ENCODE measurements at regions not wholly inside any gene's neighbourhood (a gene's known extent, or its start where the extent isn't known, plus 50 kb on each side); places are given as distances from the start of the nearest gene placed in this dataset.
"Not testable (repeated sequence)": the region's sequence is repeated elsewhere in the genome, so short reads cannot be mapped to it uniquely, and the experiment has no call there.

GRCh38 chr1:149364188-149364981 lies 110.5 kb upstream of the NBPF19 start:
- not testable (repeated sequence) for DNase-seq

DNA sequence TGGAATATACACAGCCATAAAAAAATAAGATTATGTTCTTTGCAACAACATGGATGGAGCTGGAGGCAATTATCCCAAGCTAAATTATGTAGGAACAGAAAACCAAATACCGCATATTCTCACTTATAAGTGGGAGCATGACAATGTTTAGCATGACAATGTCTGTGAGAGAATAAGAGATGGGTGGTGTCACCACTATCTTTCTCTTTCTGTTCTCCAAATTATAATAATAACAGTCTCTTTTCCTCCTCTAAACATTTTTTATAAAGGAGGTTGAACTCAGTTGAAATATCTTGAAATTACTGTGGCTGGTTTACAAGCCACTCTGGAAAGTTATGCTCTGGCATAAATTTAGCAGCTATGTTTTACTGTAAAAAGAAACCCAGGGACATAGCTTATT lies 108.4 kb upstream of the NBPF19 start:
- not testable (repeated sequence) for DNase-seq

DNA sequence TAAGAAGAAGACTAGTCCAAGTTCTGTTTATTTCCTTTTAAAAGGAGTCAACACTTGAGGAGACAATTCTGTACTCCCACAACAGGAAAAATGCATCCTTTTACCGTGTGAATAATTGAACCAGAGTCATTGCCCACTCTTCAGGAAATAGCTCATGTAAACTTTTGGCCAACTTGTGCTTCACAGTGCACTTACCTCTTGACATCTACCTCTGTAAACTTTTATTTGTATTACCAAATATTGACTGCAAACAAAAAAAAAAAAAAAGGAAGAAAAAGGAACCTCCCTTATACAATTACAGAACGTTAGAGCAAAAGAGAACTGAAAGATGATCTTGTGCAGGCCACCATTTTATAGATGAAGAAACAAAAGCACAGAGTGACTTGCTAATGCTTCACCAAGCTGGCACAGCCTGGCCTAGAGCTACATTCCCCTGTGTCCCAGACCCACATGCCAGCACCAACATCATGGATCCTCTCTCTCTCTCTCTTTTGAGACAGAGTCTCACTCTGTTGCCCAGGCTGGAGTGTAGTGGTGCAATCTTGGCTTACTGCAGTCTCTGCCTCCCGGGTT lies 107.3 kb upstream of the NBPF19 start:
- DNase-seq: not testable (repeated sequence)

GRCh38 chr1:149368337-149368736 lies 106.5 kb upstream of the NBPF19 start:
- not testable (repeated sequence) for DNase-seq

GRCh38 chr1:149369081-149369480 lies 105.8 kb upstream of the NBPF19 start:
- not testable (repeated sequence) for DNase-seq

DNA sequence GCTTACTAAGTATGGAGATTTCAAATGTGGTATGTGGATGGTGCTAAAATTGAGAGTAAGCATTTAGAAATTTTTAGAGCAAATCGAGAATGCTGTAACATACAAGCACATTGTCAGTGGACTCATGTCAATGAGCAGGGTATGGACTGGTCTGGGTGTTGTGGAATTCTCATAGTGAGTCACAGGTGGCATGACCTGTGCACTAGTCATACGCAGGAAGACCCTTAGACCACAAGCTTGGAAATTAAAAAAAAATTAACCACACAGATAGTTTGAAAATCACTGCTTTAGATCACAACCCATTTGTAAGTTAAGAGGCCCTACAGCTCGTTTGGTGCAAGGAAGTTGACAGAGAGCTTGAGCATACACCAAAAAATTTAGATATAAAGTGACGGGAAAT lies 102.9 kb upstream of the NBPF19 start:
- not testable (repeated sequence) for DNase-seq

- not testable (repeated sequence) for DNase-seq
Measured at GRCh38 chr1:149378462-149378861, 96.4 kb upstream of the NBPF19 start.

DNA sequence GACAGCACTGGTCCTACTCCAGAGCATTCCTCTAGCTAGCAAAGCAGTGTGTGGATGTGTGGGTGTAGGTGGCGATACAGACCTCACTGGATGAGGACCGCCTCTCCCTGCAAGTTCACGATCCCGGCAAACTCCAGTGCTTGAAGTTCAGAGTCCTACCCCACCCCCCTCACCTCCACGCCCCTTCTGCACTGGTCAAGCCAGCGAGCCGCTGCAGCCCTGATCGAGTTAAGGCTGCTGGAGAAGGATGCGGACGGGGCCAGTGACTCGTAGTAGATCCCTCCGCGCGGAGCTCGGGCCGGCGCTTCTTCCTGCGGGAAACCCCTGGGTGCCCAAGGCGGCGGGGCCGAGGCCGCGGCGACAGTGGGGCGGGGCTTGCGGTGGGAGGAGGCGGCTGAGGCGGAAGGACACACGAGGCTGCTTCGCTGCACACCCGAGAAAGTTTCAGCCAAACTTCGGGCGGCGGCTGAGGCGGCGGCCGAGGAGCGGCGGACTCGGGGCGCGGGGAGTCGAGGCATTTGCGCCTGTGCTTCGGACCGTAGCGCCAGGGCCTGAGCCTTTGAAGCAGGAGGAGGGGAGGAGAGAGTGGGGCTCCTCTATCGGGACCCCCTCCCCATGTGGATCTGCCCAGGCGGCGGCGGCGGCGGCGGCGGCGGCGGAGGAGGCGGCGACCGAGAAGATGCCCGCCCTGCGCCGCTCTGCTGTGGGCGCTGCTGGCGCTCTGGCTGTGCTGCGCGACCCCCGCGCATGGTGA lies 84.5 kb upstream of the NBPF19 start:
- DNase-seq: peak; percentile 1

DNA sequence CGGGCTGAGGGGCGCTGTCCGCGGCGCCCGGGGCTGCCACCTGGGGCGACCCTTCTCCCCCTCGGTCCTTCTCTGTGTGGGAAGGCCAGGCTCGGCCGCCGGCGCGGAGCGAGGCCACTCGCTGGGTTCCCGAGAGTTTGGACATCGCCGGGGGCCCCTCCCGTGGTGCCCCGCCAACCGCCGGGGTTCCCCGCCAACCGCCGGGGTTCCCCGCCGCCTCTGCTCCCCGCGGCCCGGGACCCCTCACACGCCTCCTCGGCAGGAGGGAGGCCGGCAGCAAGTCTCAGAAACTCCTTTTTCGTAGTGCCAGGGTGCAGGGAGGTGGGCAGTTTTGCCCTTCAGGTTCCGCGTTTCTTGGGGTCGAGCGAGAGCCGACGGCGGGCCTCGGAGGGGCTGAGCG lies 83.9 kb upstream of the NBPF19 start:
- DNase-seq: not testable (repeated sequence)

DNA sequence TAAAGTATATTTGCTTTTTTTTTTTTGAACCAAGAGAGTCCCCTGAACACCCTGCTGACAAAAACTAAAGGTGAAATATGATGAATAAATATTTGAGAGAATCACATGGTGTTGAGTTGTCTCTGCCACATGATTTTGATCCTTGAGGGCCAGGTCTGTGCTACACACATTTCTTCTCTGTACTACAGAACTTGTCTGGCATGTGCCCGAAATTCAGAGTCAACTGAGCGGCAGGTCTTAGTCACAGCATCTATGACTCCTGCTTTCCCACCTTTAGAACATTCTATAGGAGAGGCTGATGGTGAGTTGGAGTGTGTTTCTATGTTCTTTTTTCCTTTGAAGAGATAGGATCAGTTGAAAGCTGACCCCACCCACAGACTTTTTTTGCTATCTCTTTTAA lies 79.0 kb upstream of the NBPF19 start:
- DNase-seq: not testable (repeated sequence)

DNA sequence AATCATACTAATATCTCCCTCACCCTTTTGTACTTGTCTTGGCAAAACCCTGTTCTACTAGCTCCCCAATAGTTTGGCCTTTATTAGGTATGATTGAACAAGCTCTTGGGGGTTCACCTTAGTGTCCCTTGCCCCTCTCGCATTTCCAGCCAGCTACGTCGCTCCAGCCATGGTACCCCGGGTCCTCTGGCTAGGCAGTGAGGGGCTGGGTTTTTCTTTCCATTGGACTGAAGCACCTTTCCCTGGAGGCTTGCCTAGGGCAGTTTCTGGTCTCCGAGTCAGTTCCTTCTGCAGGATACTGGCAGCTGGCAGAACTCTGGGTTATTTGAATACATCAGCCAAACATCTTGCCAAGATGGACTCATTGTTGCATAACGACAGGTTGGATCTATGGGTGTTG lies 76.3 kb upstream of the NBPF19 start:
- DNase-seq: not testable (repeated sequence)

GRCh38 chr1:149408404-149408803 lies 66.4 kb upstream of the NBPF19 start:
- DNase-seq: not testable (repeated sequence)

- not testable (repeated sequence) for DNase-seq
Measured at GRCh38 chr1:149415373-149415772, 59.5 kb upstream of the NBPF19 start.

- DNase-seq: not testable (repeated sequence)
Measured at GRCh38 chr1:149418782-149419181, 56.1 kb upstream of the NBPF19 start.

DNA sequence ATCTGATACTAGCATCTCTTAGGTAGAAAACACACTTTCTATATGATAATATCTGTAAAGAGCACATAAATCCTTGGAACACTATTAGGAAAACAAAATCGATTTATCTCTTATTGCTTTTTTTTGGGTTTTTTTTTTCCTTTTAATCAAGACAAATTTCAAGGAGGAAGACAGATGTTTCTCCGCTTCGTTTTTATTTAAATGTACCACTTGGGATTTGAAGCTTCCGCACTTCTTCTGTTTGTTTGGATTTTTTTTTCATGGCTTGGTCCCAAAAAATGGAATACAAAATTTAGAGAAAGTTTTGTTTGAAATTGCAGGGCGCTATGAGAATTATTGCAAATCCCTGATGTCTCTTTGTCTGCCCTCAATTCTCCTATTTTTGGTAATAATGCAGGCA lies 51.7 kb upstream of the NBPF19 start:
- DNase-seq: not testable (repeated sequence)
